ENCODE measurements at regions not wholly inside any gene's neighbourhood (a gene's known extent, or its start where the extent isn't known, plus 50 kb on each side); places are given as distances from the start of the nearest gene placed in this dataset.

DNA sequence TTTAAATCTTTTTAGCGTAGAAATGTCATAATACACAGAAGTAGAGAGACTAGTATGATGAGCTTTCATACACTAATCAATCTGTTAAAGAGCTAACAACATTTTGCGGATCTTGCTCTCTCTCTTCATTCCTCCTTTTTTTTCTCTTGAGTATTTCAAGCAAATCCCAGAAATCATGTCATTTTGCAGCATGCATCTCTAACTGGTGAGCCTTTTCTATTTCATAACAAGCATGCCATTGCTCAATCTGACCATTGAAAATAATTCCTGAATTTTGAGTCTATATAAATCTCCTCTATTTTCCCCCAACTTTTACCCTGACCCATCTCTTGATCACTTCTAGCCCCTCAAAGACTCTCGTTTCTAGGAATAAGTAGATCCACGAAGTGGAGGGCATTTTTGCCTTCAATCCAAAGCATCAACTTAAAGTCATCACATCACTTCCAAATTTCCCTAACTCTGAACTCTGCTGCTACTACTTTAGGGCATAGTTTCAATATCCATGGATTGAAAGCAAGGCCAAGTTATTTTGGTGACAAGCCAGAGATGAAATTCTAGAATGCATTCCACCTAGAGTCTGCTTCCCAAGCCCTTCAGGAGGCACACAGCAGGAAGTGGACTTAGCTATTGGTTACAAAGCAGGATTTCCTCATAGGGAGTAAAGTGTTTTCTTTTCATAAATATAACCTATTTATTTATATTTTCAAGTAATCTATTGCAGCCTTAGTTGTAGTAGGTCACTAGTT lies 253.5 kb upstream of the ZPLD1 start:
- TF ChIP-seq, protein P1, sequence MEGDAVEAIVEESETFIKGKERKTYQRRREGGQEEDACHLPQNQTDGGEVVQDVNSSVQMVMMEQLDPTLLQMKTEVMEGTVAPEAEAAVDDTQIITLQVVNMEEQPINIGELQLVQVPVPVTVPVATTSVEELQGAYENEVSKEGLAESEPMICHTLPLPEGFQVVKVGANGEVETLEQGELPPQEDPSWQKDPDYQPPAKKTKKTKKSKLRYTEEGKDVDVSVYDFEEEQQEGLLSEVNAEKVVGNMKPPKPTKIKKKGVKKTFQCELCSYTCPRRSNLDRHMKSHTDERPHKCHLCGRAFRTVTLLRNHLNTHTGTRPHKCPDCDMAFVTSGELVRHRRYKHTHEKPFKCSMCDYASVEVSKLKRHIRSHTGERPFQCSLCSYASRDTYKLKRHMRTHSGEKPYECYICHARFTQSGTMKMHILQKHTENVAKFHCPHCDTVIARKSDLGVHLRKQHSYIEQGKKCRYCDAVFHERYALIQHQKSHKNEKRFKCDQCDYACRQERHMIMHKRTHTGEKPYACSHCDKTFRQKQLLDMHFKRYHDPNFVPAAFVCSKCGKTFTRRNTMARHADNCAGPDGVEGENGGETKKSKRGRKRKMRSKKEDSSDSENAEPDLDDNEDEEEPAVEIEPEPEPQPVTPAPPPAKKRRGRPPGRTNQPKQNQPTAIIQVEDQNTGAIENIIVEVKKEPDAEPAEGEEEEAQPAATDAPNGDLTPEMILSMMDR (IDR thresholded peaks at IDR 0.05; ENCODE audit: low read depth, low read length) = no peak
- no peak for TF ChIP-seq EZH2phosphoT487 (IDR thresholded peaks at IDR 0.05; ENCODE audit: low read depth)
